ENCODE measurements at regions not wholly inside any gene's neighbourhood (a gene's known extent, or its start where the extent isn't known, plus 50 kb on each side); places are given as distances from the start of the nearest gene placed in this dataset.

- no peak for TF ChIP-seq CTCF (IDR thresholded peaks at IDR 0.05)
- no peak for TF ChIP-seq POLR2A (IDR thresholded peaks at IDR 0.05)
Measured at GRCh38 chr1:22262583-22262982, 119.7 kb upstream of the WNT4 start.
